Heart left ventricle (tissue), 13 donors: ENCODE measurements at regions not wholly inside any gene's neighbourhood (a gene's known extent, or its start where the extent isn't known, plus 50 kb on each side); places are given as distances from the start of the nearest gene placed in this dataset.

ENCODE experiments used
- POLR2A ChIP-seq, 2 donors: fragments of 450-650 bp; IDR thresholded peaks; one replicate each; pipeline ENCODE4 v1.6.1; 2017; ENCODE audit warnings: antibody characterized with exemption in 2 of 2, mild to moderate bottlenecking in 2 of 2, moderate library complexity in 2 of 2
- TF ChIP-seq, protein P1 (sequence below), 12 donors: fragments of 200-600 bp; sonication (generic) in 4 of 12; IDR thresholded peaks; one replicate each; pipeline versions ENCODE4 v1.5.0 to v1.8.0; 2018 to 2022; ENCODE audit warnings: antibody characterized with exemption in 12 of 12, mild to moderate bottlenecking in 5 of 12
- donor health status: ischemic (EF 13 %, LVEDD 7.1; RV severe dilation, severe dysfunction).
- donor health status: DM: no; HTN: yes; CAD: no.
- donor health status: DM: no; HTN: no; CAD: no.
- donor health status: ischemic (EF 25% LVEDD 6.9; RV normal size, moderate dysfunction).
- donor health status: ischemic (EF 25% LVEDD 5.7; RV mildly dilated, moderate dysfunction).
- donor health status: ischemic (EF 35%, LVEDD 5.7; RV mildly dilated, moderate dysfunction).
- donor health status: nonischemic (EF 11% LVEDD 7.7; RV severe dilation, severe dysfunction).
- donor health status: DM: yes; HTN: yes; CAD: no.
- donor health status: PGD.
- donor health status: ischemic (EF 29% LVEDD 5.4; RV normal size, mild dysfunction).
- donor health status: nonischemic (EF 23%, LVEDD 6.1; RV moderate dilation, normal function).

DNA sequence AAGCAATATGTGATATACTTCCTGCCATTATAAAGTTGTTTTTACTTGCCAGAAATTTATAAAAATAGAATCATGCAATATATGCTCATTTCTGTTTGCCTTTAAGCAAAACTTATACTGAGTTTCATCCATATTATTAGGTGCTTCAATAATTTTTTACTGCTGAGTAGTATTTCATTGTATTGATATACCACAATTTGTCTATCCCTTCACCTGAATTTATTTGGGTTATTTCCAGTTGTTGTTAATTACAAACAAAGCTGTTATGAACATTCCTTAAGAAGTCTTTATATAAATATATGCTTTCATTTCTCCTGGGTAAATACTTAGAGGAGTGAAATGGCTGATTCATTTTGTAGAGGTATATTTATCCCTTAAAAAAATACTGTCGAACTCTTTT is 864.1 kb downstream of the HACE1 start:
- TF ChIP-seq, protein P1, sequence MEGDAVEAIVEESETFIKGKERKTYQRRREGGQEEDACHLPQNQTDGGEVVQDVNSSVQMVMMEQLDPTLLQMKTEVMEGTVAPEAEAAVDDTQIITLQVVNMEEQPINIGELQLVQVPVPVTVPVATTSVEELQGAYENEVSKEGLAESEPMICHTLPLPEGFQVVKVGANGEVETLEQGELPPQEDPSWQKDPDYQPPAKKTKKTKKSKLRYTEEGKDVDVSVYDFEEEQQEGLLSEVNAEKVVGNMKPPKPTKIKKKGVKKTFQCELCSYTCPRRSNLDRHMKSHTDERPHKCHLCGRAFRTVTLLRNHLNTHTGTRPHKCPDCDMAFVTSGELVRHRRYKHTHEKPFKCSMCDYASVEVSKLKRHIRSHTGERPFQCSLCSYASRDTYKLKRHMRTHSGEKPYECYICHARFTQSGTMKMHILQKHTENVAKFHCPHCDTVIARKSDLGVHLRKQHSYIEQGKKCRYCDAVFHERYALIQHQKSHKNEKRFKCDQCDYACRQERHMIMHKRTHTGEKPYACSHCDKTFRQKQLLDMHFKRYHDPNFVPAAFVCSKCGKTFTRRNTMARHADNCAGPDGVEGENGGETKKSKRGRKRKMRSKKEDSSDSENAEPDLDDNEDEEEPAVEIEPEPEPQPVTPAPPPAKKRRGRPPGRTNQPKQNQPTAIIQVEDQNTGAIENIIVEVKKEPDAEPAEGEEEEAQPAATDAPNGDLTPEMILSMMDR (IDR thresholded peaks at IDR 0.05): no peak
- TF ChIP-seq POLR2A (IDR thresholded peaks at IDR 0.05): no peak
